ENCODE measurements at regions not wholly inside any gene's neighbourhood (a gene's known extent, or its start where the extent isn't known, plus 50 kb on each side); places are given as distances from the start of the nearest gene placed in this dataset.

DNA sequence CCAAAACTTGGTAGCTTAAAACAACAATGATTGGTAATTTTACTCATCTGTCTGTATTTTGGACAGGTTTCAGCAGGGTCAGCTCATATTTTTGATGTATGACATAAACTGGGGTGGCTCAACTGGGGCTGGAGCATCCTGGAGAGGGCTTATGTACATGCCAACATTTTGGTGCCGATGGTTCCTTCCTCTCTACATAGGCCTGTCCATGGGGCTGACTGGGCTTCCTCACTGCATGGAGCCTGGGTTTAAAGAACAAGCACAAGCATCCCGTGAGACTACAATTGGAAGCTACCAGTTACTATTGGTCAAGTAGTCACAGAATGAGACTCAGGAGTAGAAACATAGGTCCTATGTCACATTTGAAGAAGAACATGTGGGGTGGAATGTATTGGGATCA, 95.0 kb downstream of the DDX1 start:
- TF ChIP-seq, protein P1, sequence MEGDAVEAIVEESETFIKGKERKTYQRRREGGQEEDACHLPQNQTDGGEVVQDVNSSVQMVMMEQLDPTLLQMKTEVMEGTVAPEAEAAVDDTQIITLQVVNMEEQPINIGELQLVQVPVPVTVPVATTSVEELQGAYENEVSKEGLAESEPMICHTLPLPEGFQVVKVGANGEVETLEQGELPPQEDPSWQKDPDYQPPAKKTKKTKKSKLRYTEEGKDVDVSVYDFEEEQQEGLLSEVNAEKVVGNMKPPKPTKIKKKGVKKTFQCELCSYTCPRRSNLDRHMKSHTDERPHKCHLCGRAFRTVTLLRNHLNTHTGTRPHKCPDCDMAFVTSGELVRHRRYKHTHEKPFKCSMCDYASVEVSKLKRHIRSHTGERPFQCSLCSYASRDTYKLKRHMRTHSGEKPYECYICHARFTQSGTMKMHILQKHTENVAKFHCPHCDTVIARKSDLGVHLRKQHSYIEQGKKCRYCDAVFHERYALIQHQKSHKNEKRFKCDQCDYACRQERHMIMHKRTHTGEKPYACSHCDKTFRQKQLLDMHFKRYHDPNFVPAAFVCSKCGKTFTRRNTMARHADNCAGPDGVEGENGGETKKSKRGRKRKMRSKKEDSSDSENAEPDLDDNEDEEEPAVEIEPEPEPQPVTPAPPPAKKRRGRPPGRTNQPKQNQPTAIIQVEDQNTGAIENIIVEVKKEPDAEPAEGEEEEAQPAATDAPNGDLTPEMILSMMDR (IDR thresholded peaks at IDR 0.05), result no peak
- TF ChIP-seq POLR2A (IDR thresholded peaks at IDR 0.05), result no peak

All from uterus (tissue), 2 donors.